Subcutaneous abdominal adipose tissue (tissue), 5 donors: ENCODE measurements at regions not wholly inside any gene's neighbourhood (a gene's known extent, or its start where the extent isn't known, plus 50 kb on each side); places are given as distances from the start of the nearest gene placed in this dataset.

Source experiments
- H3K27ac ChIP-seq: one replicate; pipeline ENCODE4 v1.7.0; 2013; ENCODE audit warnings: low read depth, mild to moderate bottlenecking, inconsistent platforms, low read length, moderate library complexity
- H3K27me3 ChIP-seq, 5 donors: one replicate each; pipeline ENCODE4 v1.7.0; 2013; ENCODE audit warnings: low read length in 5 of 5, inconsistent platforms in 1 of 5; ENCODE audit not compliant: control insufficient read depth in 5 of 5, insufficient read depth in 4 of 5
- H3K36me3 ChIP-seq, 5 donors: one replicate each; pipeline ENCODE4 v1.7.0; 2013; ENCODE audit warnings: low read length in 5 of 5; ENCODE audit not compliant: control insufficient read depth in 5 of 5, insufficient read depth in 5 of 5
- H3K4me1 ChIP-seq, 5 donors: one replicate each; pipeline ENCODE4 v1.7.0; 2013; ENCODE audit warnings: low read length in 5 of 5, mild to moderate bottlenecking in 3 of 5, moderate library complexity in 1 of 5; ENCODE audit not compliant: control insufficient read depth in 5 of 5, insufficient read depth in 5 of 5
- H3K4me3 ChIP-seq, 5 donors: one replicate each; pipeline ENCODE4 v1.7.0; 2013; ENCODE audit warnings: low read length in 5 of 5, low read depth in 1 of 5
- H3K9ac ChIP-seq, 5 donors: one replicate each; pipeline ENCODE4 v1.7.0; 2013; ENCODE audit warnings: low read length in 5 of 5, mild to moderate bottlenecking in 4 of 5, moderate library complexity in 3 of 5
- H3K9me3 ChIP-seq, 5 donors: one replicate each; pipeline ENCODE4 v1.7.0; 2013; ENCODE audit warnings: low read length in 5 of 5; ENCODE audit not compliant: control insufficient read depth in 5 of 5
- donor health status: healthy.
- donor health status: healthy.
- donor health status: healthy.
- donor health status: healthy.
- donor health status: healthy.

- Histone ChIP-seq H3K27me3 (no peaks in the 10 kb centered on the region), H3K9ac (no peak overlapping the region), H3K4me3 (no peak overlapping the region), H3K4me1 (peaks cover 3 to 10% (median 9%) of the 10 kb centered on the region in 5 donors), H3K36me3 (no peaks in the 10 kb centered on the region), H3K27ac (no peak overlapping the region), H3K9me3 (no peaks in the 10 kb centered on the region)
These were observed 151.0 kb upstream of the AHR start for GRCh38 chr7:17147409-17147808.

DNA sequence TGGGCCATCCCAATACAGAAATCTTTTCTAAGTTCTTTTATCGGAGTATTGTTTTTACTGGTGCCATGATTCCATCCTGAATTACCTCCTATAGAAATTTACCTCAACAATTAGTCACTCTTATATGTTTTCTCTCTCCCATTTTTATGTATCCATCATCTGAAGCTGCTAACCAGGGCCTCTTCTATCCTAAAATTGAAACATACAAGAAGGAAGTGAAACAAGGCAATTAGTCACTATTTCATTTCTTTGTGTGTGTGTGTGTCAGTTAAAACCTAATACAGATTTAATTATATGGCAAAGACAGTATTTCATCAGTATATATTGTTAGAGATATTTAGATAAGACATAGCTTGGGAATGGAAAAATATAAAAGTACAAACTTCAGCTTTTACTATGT, 148.4 kb upstream of the AHR start:
- H3K27me3 ChIP-seq = no peaks in the 10 kb centered on the region
- H3K27ac ChIP-seq = no peak overlapping the region
- H3K4me3 ChIP-seq = no peak overlapping the region
- H3K36me3 ChIP-seq = no peaks in the 10 kb centered on the region
- no peaks in the 10 kb centered on the region for H3K9me3 ChIP-seq
- H3K9ac ChIP-seq = no peak overlapping the region
- H3K4me1 ChIP-seq = no peaks in the 10 kb centered on the region

- Histone ChIP-seq H3K36me3 (no peaks in the 10 kb centered on the region), H3K27ac (no peak overlapping the region)
These were observed 145.7 kb upstream of the AHR start for GRCh38 chr7:17152721-17153120.

GRCh38 chr7:17153536-17153935, 144.9 kb upstream of the AHR start:
- Histone ChIP-seq H3K4me3 (no peak overlapping the region), H3K27me3 (no peaks in the 10 kb centered on the region), H3K9me3 (no peaks in the 10 kb centered on the region), H3K4me1 (no peaks in the 10 kb centered on the region), H3K27ac (no peak overlapping the region), H3K36me3 (no peaks in the 10 kb centered on the region), H3K9ac (no peak overlapping the region)

More at GRCh38 chr7:17152721-17153120, 145.7 kb upstream of the AHR start:
- Histone ChIP-seq H3K27me3 (no peaks in the 10 kb centered on the region), H3K9me3 (no peaks in the 10 kb centered on the region), H3K4me1 (no peaks in the 10 kb centered on the region), H3K9ac (no peak overlapping the region), H3K4me3 (no peak overlapping the region)

- H3K27ac ChIP-seq = no peak overlapping the region
- H3K27me3 ChIP-seq = no peaks in the 10 kb centered on the region
- H3K9ac ChIP-seq = no peak overlapping the region
- no peaks in the 10 kb centered on the region for H3K9me3 ChIP-seq
- H3K4me1 ChIP-seq = no peaks in the 10 kb centered on the region
- H3K36me3 ChIP-seq = no peaks in the 10 kb centered on the region
- no peak overlapping the region for H3K4me3 ChIP-seq
These were observed 142.9 kb upstream of the AHR start for GRCh38 chr7:17155529-17155928.

DNA sequence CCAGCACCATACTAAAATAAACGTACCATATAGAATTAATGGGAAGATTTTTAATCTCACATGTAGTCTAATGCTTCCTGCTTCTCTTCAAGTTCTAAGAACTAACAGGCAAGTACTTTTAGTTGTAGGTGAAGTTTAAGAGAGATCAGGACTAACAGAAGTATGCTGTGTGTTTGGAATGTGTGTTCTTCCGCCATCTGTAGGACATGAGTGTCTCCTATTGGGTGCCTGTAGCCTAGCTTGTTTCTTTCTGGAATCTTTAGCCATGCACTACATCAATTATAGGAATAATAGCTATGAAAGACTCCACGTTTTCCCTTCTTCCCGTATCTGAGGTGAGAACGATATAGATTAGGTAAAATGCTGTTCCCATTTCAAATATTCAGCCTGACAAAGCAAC, 140.2 kb upstream of the AHR start:
- Histone ChIP-seq H3K27me3 (no peaks in the 10 kb centered on the region), H3K9ac (no peak overlapping the region), H3K36me3 (no peaks in the 10 kb centered on the region), H3K4me3 (no peak overlapping the region), H3K4me1 (no peaks in the 10 kb centered on the region), H3K9me3 (no peaks in the 10 kb centered on the region), H3K27ac (no peak overlapping the region)

DNA sequence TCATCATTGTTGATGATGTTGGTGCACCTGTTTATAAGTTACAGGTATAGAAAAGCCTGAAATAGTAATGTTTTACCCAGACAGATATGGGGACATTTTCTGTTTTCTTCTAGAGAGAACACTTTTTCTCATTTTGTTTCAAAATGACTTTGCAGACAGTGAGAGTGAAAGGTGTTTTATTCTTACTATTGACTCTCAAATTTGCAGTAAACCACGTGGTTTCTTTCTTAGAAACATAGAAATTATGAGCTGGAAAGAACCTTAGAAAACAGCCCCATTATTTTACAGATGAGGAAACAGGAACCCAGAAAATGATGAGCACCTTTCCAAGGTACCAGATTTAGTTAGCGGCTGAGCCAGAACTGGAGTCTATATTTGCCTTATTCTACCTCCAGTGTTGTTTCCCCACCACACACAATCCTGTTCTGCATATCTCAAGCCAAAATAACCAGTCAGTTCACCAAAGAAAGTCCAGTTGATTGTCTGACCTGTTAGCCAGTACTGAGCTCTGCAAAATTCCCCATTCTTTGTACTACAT, 138.9 kb upstream of the AHR start:
- H3K4me3 ChIP-seq = no peak overlapping the region
- H3K27ac ChIP-seq = no peak overlapping the region
- H3K4me1 ChIP-seq = no peaks in the 10 kb centered on the region
- no peaks in the 10 kb centered on the region for H3K36me3 ChIP-seq
- no peaks in the 10 kb centered on the region for H3K9me3 ChIP-seq
- no peaks in the 10 kb centered on the region for H3K27me3 ChIP-seq
- H3K9ac ChIP-seq = no peak overlapping the region

GRCh38 chr7:17166824-17167379, 131.6 kb upstream of the AHR start:
- Histone ChIP-seq H3K4me1 (no peaks in the 10 kb centered on the region), H3K4me3 (no peak overlapping the region), H3K27ac (no peak overlapping the region), H3K9ac (no peak overlapping the region), H3K36me3 (no peaks in the 10 kb centered on the region), H3K27me3 (no peaks in the 10 kb centered on the region), H3K9me3 (no peaks in the 10 kb centered on the region)

GRCh38 chr7:17168416-17168815, 130.0 kb upstream of the AHR start:
- no peak overlapping the region for H3K27ac ChIP-seq
- H3K9me3 ChIP-seq = peaks cover 0 to 7% (median 3%) of the 10 kb centered on the region in 5 donors
- no peaks in the 10 kb centered on the region for H3K36me3 ChIP-seq
- H3K4me3 ChIP-seq = no peak overlapping the region
- no peaks in the 10 kb centered on the region for H3K27me3 ChIP-seq
- H3K9ac ChIP-seq = no peak overlapping the region
- no peaks in the 10 kb centered on the region for H3K4me1 ChIP-seq

GRCh38 chr7:17171427-17171826, 127.0 kb upstream of the AHR start:
- Histone ChIP-seq H3K27me3 (no peaks in the 10 kb centered on the region), H3K36me3 (no peaks in the 10 kb centered on the region)

More at GRCh38 chr7:17171427-17171826, 127.0 kb upstream of the AHR start:
- Histone ChIP-seq H3K9ac (no peak overlapping the region), H3K4me1 (no peaks in the 10 kb centered on the region), H3K9me3 (peaks cover 0 to 7% (median 3%) of the 10 kb centered on the region in 5 donors), H3K4me3 (no peak overlapping the region), H3K27ac (no peak overlapping the region)
